Gastroesophageal sphincter (tissue), 3 donors: ENCODE measurements at regions not wholly inside any gene's neighbourhood (a gene's known extent, or its start where the extent isn't known, plus 50 kb on each side); places are given as distances from the start of the nearest gene placed in this dataset.

Experiments used
- POLR2A ChIP-seq, 2 donors: fragments of 450-650 bp; IDR thresholded peaks; one replicate each; pipeline ENCODE4 v1.6.1; 2017; ENCODE audit warnings: antibody characterized with exemption in 2 of 2, mild to moderate bottlenecking in 2 of 2, moderate library complexity in 1 of 2
- TF ChIP-seq, protein P1 (sequence below), 4 experiments: fragments of 200-600 bp in 2 of 4; fragments of 450-650 bp in 2 of 4; sonication (generic) in 1 of 4; IDR thresholded peaks; one replicate each; pipeline ENCODE4 v1.5.1; 2017 to 2019; ENCODE audit warnings: antibody characterized with exemption in 4 of 4, mild to moderate bottlenecking in 2 of 4, moderate library complexity in 2 of 4

DNA sequence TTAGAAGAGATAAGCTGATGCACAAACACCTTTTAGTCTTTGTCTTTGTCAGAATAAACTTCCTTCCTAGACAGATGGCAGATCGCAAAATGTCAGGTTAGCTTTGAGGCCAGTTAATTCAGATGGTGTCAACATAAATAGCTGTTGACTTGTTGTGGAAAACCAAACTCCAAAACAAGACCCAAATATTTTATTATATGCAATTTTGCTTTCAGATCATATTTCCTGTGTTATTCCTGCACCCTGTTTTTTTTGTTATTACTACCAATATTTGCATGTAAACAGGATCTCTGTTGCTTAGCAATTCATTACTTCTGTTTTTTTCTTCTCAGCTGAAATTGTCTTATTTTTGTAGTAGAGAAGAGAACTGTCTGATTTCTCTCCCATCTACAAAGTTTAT is 316.0 kb downstream of the ETS1 start:
- no peak for TF ChIP-seq POLR2A (IDR thresholded peaks at IDR 0.05)
- TF ChIP-seq, protein P1, sequence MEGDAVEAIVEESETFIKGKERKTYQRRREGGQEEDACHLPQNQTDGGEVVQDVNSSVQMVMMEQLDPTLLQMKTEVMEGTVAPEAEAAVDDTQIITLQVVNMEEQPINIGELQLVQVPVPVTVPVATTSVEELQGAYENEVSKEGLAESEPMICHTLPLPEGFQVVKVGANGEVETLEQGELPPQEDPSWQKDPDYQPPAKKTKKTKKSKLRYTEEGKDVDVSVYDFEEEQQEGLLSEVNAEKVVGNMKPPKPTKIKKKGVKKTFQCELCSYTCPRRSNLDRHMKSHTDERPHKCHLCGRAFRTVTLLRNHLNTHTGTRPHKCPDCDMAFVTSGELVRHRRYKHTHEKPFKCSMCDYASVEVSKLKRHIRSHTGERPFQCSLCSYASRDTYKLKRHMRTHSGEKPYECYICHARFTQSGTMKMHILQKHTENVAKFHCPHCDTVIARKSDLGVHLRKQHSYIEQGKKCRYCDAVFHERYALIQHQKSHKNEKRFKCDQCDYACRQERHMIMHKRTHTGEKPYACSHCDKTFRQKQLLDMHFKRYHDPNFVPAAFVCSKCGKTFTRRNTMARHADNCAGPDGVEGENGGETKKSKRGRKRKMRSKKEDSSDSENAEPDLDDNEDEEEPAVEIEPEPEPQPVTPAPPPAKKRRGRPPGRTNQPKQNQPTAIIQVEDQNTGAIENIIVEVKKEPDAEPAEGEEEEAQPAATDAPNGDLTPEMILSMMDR (IDR thresholded peaks at IDR 0.05) = no peak
